Right lung (tissue), 2 donors: ENCODE measurements at regions not wholly inside any gene's neighbourhood (a gene's known extent, or its start where the extent isn't known, plus 50 kb on each side); places are given as distances from the start of the nearest gene placed in this dataset.
A peak's percentile ranks its signal among the peaks of the same experiment; 100 is the strongest.
"Not testable (repeated sequence)": the region's sequence is repeated elsewhere in the genome, so short reads cannot be mapped to it uniquely, and the experiment has no call there.

ENCODE experiments used
- DNase-seq, 2 donors: peaks; one replicate each; pipeline ENCODE4 v3.0.0-alpha.2; 2013

DNA sequence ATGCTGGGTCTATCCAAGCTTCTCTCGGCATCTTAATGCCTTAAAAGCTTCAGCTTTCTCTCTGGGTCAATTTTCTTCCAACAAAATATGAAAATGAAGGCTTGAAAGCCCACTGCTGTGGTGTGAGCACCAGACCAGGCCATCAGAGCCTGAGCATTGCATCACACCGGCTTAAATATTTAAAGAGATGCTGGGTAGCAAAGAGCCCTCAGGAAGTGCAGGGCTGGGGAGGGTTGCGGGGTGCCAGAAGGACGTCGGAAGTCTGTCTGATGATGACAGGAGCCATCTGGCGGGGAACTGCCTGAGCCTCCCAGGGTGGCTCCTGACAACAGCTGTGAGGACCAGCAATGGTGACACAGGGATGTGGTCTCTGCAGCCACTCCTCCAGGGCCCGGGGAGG, 185.5 kb downstream of the OLFM1 start:
- peak; percentile 78 to 84 for DNase-seq

DNA sequence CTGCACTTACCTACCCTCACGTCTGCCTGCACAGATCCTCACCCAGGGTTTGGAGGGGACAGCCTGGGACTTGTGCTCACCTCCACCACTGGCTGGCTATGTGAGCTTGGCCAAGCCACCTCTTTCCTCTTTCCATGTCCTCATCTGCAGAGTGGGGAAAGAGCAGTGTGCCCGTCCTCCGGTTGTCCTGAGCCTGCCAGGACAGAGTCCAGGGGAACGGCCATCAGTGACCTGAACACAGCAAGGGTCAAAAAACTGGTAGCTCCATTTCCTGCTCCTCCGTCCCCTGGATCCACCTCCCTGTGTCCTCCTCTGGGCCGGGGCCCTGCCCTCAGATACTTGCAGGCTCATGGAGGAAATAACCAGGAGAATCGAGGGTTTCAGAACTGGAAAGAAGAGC, 187.7 kb downstream of the OLFM1 start:
- DNase-seq, result no peak

DNA sequence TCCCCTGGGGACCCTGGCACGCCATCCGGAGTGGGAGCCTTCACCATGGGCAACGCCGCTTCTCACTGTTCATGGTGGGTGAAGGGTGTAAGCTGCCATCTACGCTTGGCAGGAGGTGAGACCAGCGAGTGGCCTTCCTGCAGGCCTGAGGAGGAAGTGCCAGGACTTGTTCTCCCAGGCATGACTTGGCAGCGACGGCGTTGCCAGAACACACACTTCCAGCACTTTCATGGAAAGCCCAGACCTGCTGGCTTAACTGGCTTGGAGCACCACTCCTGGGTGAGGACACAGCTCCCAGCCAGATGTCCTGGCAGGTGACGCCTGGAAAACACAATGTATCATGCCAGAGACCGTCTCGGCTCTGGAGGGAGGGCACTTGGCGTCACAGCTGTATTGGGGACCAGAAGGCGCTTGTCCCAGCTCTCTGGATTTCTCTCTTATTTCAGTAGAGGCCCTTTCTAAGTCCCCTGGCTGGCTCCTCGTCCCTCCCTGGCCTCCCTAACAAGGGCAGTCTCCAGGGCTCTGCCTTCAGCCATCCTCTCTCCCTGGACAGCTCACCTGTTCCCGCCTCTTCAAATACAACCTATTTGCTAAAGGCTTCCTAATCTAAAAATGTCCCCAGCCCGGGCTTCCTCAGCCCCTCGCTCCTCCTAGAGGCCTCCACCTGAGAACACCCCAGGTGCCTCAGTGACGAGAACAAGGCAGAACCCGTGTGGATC, 188.3 kb downstream of the OLFM1 start:
- no peak for DNase-seq

DNA sequence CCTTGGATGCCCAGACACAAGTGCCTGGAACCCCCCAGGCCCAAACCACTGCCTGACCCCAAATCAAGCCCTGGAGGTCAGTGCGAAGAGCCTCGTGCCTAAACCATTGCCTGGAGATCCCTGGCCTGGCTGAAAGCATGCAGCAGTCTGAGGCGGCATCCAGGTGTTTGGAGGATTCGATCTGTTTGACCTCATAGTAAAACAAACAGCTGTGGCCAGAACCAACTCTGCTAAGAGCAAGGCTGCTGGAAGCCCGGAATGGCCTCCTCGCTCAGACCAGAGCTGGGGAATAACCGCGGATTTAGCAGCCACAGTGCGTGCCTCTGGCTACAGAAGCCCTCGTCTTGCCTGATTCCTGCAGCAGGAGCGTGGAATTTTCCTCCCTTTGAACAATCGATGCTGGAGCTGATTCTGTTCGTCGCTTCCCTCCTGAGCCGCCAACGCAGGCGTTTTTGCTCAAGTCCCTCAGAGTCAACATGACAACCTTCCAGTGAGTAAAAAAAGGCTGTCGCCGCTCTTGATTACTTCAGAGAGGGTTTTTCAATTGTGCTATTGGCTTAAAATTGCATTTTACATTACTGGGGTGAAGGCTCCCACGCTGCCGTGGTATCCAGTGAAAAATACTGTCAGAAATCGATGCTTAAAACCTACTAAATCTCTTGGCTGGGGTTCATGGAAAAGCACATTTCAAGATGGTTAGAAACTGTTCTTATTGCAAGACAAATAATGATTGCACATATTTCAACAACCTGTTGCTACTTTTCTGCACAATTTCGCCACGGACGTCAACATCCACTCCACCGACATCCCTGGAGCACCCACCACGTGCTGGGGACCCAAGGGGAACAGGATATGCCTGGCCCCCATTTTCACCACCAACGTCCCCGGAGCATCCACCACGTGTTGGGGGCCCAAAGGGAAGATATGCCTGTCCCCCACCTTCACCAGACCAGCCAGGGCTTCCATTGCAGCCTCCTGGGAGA, 190.0 kb downstream of the OLFM1 start:
- DNase-seq, result no peak

DNA sequence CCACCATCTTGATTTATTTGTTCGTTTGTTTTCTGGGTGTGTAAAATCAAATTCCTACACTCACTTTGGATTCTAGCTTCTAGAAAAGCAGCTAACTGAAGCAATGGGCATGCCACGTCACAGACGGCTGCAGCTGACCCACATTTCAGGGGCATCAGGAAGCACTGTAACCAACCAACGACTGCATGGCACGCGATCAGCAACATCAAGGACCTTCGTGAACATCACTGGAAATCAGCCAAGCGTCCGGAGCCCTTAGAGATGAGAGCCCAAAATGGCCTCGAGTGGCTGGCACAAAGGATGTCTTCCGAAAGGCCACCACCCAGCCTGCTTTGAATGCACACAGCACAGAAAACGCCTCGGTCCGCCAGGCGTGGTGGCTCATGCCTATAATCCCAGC, 191.1 kb downstream of the OLFM1 start:
- no peak for DNase-seq

DNA sequence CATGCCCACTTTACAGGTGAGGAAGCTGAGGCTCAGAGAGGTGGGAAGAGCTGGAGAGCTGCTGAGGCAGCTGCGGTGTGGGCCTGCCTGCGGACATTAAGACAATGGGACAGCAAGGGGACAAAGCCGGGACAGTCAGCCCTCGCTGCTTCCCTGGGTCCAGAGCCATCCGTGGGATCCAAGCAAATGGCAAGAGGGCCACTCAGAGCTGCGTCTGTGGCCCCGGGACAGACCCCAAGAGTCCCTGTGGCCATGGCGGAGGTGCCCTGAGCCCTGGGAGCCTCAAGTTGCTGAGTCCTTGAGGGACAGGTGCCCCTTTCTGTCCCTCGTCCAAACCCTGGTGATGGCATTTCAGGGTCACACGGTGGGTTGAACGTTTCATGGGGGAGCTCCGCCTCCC, 191.9 kb downstream of the OLFM1 start:
- no peak for DNase-seq

DNA sequence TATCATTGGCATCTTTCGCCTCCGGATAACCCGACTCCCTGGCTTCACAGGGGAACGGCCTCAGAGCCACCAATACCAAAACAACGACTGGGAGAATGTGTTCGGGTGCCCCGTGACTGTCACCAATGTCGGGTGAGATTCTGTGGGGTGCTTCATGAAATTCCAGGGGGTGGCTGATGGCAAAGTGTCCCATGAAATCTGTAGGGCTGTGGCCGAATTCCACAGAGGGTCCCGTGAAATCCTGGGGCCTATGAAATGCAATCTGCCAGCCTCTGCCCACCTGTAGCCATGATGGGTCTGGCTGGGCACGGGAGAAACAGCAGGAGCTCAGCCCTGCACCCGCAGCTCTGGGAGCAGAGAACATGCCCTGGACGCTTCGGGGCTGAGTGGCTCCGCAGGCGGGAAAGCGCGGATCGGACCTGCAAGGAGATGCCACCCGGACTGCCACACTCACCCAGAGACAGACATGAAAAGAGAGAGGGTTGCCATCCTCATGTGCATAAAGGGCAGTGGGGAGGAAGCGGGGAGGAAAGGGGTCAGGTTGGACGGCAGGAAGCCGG, 192.4 kb downstream of the OLFM1 start:
- no peak for DNase-seq

DNA sequence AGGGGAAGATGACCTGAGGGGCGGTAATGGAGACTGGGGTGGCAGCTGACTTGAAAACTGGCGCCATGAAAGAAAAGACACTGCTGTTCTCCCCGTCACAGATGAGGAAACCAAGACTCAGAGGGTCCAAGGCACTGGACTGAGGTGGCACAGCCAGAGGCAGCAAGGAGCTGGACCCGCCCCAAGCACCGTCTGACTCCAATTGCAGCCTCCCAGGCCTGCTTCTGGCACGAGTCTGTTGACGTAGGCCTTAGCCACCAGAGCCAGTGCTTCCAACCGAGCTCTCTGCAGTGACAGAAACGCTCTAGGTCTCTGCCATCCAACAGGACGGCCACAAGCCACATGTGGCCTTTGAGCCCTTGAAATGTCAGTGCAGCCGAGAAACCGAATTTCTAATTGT, 193.2 kb downstream of the OLFM1 start:
- DNase-seq, result no peak

DNA sequence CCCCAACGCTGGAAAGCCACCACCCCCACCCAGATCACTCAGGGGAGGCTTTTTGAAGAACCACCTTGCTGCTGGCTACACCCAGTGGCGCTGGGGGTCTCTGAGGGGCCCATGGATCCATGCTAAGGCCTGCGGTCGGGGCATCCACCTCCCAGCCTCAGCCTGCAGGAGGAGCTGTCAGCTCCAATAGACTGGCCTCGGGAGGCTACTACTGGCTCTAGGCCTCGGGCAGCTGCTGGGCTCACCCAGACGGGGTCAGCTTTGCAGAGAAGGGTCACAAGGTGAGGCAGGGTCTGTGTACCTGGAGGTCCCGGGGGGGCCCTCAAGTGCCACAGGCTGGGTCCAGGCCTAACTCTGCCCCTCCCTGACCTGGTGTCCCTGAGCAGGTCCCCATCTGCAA, 193.7 kb downstream of the OLFM1 start:
- no peak for DNase-seq

DNA sequence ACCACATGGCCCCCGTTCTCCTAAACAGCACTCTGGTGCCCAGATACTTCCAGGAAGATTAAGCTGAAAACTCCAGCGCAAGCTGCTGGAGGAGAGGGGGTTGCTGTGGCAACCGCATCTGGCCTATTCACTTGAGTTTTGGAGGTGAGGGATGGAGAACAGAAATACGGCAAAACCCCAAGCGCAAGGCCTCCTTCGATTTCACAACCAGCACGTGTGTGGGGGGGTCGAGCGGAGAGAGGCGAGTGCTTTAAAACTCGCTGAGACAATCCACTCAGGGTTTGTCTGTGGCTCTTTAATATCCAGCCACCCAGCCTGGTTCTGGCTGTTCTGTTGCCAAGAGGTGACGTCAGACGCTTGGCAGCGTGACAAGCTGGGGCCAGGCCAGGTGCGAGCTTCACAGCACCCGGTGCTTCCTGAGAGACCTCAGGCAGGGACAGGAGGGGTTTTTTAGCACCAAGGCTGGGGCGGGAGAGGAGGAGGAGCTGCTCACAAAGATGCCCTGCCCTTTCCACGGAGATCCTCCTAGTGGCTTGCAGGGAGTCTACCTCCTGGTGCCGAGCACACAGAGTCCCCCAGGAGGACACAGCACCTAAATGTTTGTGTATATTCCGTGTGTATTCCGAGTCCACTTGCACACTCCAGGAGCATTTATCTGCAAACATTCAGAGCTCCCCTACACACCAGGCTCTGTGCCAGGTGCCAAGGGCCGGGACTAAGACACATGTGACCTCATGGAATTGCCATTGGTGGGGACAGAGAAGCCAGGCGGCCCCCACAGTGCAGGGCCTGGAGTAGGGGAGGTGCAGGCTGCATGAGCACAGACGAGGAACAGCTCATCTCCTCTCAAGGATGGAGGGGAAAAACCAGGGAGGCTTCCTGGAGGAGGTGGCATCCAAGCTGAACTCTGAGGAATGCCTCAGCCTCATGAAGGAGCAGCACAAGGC, 194.6 kb downstream of the OLFM1 start:
- DNase-seq, result peak; percentile 80

DNA sequence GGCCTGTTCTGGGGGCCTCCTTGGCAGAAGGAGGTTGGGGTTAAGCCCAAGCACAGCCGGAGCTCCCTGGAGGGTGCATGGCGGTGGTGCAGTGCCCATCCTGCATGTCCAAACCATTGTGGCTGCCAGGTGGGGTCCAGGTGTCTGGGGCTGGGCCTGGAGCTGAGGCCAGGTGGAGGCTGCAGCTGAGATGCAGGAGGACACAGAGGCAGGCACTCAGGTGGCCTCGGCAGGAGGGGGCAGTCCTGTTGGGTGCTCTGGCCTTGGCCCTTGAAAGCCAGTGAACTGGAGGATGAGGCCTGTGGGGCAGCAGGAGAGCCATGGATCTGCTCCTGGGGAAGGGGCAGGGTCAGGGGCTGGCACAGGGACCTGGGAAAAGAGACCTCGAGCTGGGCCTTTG, 195.3 kb downstream of the OLFM1 start:
- DNase-seq, result no peak

DNA sequence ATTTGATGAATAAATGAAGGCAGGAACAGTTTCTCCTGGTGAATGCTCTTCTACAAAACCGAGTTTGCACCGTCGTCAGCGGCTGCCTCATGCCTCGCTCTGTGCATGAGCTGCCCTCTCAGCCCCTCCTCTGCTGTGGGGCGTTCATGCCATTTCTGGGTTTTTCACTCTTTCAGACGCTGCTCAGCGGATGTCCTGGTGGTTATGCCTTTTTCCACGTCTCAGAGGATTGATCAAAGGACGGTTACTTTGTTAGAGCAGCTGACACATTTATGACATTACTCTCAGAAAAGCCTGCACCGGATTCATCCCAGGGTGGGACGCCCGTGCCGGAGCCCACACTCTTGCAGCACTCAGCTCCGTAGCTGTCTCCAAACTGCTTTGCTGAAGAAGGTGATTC, 195.9 kb upstream of the PPP1R26 start:
- no peak for DNase-seq

DNA sequence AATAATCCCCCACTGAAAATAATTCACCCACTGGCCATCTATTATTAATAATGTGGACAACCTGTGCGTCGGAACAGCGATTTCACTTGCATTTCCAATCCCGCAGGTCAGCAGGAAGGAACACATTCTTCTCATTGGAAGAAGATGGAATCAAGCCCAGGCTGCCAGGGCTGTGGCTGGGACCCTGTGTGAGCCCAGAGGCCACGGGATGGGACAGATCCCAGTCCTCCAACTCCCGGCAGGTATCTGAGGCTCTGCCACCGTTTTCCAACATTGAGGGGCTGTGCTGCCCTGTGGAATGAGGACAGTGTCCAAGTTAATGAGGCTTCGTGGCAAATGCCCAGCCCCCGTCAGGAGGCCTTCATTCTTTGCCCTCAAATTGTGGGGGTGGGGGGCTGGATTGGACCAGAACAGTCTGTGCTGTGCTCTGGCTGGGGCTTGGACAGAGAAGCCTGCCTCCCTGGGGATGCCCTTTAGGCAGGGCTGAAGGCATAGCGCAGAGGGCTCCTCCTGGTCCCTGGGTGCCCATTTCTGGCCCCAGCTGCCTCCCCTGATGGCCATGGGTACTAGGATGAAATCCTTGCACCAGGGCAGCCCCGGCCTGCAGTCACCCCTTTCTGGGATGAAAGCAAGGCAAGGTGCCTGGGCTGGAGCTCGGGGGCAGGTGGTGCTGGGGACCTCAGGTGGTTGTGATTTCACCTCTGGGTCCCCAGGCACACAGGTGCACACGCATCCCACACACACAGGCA, 195.0 kb upstream of the PPP1R26 start:
- no peak for DNase-seq

DNA sequence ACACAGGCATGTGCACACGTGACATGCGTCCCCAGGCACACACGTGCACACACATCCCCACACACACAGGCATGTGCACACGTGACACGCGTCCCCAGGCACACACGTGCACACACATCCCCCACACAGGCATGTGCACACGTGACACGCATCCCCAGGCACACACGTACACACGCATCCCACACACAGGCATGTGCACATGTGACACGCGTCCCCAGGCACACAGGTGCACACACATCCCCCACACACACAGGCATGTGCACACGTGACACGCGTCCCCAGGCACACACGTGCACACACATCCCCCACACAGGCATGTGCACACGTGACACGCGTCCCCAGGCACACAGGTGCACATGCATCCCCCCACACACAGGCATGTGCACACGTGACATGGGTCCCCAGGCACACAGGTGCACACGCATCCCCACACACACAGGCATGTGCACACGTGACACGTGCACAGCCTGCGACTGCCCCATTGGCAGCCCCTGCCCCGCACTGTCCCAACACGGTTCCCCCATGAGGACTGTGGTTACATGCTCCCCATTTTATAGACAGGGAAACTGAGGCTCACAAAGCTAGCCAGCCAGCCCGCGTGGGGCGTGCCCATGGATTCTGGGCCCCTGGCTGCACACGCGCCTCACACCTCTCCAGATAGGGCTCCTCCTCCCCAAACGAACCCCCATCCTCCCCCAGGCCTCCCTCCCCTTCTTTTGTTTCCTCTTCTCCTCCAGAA, 193.2 kb upstream of the PPP1R26 start:
- not testable (repeated sequence) for DNase-seq

DNA sequence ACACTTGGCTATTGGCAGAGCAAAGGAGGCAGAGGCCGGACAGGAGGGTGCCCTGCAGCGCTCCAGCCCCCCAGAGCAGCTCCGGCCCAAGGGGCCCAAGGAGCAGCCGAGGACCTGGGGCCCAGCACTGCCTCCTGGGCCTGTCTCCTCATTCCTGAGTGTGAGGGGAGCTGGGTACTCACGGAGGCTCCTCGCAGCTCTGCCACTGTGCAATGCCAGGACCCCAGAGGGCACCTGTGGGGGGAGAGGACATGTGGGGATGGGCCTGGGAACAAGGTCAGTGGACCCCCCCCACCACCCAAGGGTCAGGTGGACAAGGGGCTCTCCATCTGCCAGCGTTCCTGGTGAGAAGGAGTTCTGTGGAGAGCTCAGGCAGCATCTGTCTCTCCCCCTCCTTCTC, 192.6 kb upstream of the PPP1R26 start:
- DNase-seq, result no peak

DNA sequence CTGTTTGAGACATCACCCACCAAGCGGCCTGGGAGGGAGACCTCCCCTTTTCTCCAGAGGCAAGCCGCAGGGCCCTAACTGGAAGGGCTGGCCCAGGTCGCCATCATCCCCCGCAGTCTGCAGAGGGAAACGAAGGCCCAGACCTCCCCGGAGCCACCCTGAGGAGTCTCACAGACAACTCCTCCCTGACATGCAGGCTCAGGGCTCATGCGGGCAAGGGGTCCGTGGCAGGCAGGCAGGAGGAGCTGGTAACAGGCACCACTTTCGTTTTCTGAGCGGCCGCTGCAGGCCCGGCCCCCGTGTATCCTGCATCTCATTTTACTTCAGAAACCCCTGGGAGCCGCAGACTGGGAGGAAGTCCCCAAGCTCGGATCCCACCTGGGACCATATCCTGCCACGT, 192.0 kb upstream of the PPP1R26 start:
- no peak for DNase-seq

DNA sequence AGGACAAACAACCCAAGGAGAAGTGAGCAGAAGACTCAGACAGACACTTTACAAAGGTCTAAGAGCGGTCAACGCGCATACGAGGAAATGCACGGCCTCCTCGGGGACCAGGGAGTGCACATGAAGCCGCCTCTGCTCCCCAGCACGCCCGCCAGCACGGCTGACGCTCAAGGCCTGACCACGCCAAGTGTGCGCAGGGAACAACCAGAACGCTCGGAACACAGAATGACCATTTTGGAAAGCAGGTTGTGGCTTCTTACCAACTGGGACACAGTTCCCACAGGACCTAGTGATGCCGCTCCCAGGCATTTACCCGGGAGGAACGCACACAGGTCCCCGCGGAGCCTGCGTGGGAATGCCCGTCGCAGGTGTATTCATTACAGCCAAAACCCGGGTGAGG, 191.5 kb upstream of the PPP1R26 start:
- DNase-seq, result no peak

DNA sequence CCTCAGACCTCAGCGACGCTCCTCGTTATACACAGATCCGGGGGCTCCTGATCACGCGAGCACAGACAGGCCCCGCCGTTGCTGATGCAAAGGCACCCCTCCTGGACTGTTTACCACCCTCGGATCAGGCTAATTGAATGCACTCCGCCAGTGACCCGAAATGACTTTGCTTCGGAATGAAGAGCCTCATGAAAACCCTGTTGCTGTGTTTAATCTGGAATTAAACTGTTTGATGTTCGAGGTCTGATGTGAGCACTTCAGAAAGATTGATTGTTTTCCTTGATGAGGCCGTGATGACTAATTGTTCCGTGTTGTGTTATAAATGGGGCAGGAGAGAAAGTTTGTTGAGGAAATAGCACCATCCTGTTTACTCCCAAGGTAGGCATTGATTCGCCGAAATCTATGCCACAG, 190.5 kb upstream of the PPP1R26 start:
- DNase-seq, result no peak

DNA sequence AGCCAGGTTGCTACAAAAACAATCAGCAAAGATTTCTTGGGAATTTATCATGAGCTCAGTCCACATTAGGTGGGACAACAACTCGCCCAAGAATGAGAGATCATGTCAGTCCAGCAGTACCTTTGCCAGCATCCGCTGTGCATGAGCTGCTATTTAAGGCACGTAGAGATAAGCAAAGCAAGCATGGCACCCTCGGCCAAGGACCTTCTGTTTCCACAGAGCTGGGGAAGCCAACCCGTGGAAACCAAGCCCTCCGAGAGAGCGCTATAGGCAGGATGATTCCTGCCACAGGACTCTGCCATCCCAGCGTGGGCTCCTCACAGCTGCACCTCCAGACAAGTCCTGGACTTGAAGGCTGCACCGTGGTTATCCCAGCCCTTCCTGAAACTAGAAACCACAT, 189.5 kb upstream of the PPP1R26 start:
- DNase-seq, result no peak

DNA sequence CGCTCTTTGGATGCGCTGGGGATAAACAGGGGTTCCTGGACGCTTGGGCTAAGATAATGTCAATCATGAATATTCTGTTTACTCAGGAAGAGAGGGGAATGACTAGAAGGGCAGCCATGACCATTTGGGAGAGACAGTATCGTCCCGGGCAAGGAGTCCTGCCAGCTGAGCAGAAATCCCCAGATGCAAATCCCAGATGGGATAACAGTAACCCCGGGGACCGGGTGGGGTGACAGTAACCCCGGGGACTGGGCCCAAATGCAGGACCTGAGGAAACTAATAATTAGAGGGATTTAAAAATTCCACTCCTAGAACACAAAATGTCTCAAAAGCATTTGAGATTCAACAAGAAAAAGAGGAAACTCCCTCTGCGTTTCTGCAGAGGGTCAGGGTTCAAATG, 189.0 kb upstream of the PPP1R26 start:
- DNase-seq, result no peak
